A673 (cell line): ENCODE measurements at regions not wholly inside any gene's neighbourhood (a gene's known extent, or its start where the extent isn't known, plus 50 kb on each side); places are given as distances from the start of the nearest gene placed in this dataset.

Source experiments
- BruUV-seq: library from RNA; stranded (reverse); fragments of 400-500 nt; replicated peaks from 2 replicates; lab custom pipeline; 2021; lab: Mats Ljungman, UMichigan
- CTCF ChIA-PET: fragments of 300-600 bp; sonication (Branson Sonifier 250); formaldehyde crosslinking; loops from one replicate; lab custom pipeline; 2022; ENCODE audit warnings: antibody characterized with exemption; lab: Charles Lee
- POLR2A ChIA-PET: fragments of 300-600 bp; sonication (Branson Sonifier 250); formaldehyde crosslinking; loops from one replicate; lab custom pipeline; 2022; ENCODE audit warnings: antibody characterized with exemption; ENCODE audit not compliant: low non-redundant PET; lab: Charles Lee
- DNase-seq: peaks from one replicate; pipeline ENCODE4 v3.0.0-alpha.2; 2015; ENCODE audit warnings: low spot score
- H3K27ac ChIP-seq: fragments of 200-600 bp; sonication (generic); 2 replicates; pipeline ENCODE4 v1.5.1; 2016; ENCODE audit warnings: mixed run types, low read depth, mild to moderate bottlenecking, mixed read lengths, antibody characterized with exemption, low read length; ENCODE audit not compliant: poor library complexity, severe bottlenecking
- H3K27me3 ChIP-seq: fragments of 200-600 bp; sonication (generic); replicated peaks from 2 replicates; pipeline ENCODE4 v1.6.1; 2017; ENCODE audit warnings: mixed run types, low read depth, mild to moderate bottlenecking, mixed read lengths, antibody characterized with exemption, low read length; ENCODE audit not compliant: insufficient read depth, poor library complexity
- H3K36me3 ChIP-seq: fragments of 200-600 bp; sonication (generic); 2 replicates; pipeline ENCODE4 v1.6.1; 2016; ENCODE audit warnings: mixed run types, mild to moderate bottlenecking, mixed read lengths, antibody characterized with exemption, low read length; ENCODE audit not compliant: insufficient read depth, poor library complexity, severe bottlenecking
- H3K4me1 ChIP-seq: fragments of 200-600 bp; sonication (generic); 2 replicates; pipeline ENCODE4 v1.6.1; 2017; ENCODE audit warnings: mixed run types, mild to moderate bottlenecking, mixed read lengths, antibody characterized with exemption, low read length; ENCODE audit not compliant: insufficient read depth, poor library complexity, severe bottlenecking
- H3K4me3 ChIP-seq: fragments of 200-600 bp; sonication (generic); 2 replicates; pipeline ENCODE4 v1.5.1; 2016; ENCODE audit warnings: low read depth, mixed run types, mild to moderate bottlenecking, mixed read lengths, low read length; ENCODE audit not compliant: poor library complexity, severe bottlenecking
- H3K9me3 ChIP-seq: fragments of 200-600 bp; sonication (generic); 2 replicates; pipeline ENCODE4 v1.6.1; 2016; ENCODE audit warnings: mixed run types, low read depth, mild to moderate bottlenecking, mixed read lengths, antibody characterized with exemption, low read length; ENCODE audit not compliant: poor library complexity, severe bottlenecking
- EZH2 ChIP-seq: fragments of 200-600 bp; sonication (generic); IDR thresholded peaks from 2 replicates; pipeline ENCODE4 v1.6.1; 2017; ENCODE audit warnings: borderline replicate concordance, low read depth, mild to moderate bottlenecking, mixed read lengths, antibody characterized with exemption, low read length; ENCODE audit not compliant: poor library complexity, severe bottlenecking
- intact Hi-C: fragments of 100-400 bp; cut with micrococcal nuclease; formaldehyde crosslinking; loops from one replicate; pipeline ENCODE4 v1.10.0; 2022; ENCODE audit not compliant: unreplicated experiment
- TF ChIP-seq, protein P1 (sequence below): fragments of 300-800, 200-600 bp; sonication (generic); conservative IDR thresholded peaks from 2 replicates; pipeline ENCODE4 v1.5.1; 2017; ENCODE audit warnings: low read depth, mild to moderate bottlenecking, antibody characterized with exemption, low read length, moderate library complexity, mixed read lengths

DNA sequence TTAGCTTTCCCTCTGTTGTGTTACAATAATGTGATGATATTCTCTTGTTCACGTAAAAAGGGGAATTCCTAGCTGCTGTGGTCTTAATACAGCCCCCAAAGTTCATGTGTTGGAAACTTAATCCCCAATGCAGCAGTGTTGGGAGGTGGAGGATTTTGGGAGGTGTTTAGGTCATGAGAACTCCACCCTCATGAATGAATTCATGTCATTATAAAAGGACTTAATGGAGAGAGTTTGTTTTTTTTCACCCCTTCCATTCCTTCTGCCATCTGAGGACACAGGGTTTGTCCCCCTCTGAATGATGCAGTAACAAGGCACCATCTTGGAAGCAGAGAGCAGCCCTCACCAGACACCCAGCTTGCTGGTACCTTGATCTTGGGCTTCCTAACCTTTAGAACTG is 253.4 kb upstream of the DDHD1 start:
- BruUV-seq = no TSS peak
- ChIA-PET CTCF (no interaction called here), POLR2A (no interaction called here)
- Histone ChIP-seq H3K9me3 (no peaks in the 10 kb centered on the region), H3K27ac (no peak overlapping the region), H3K4me1 (no peaks in the 10 kb centered on the region), H3K36me3 (no peaks in the 10 kb centered on the region), H3K4me3 (no peak overlapping the region), H3K27me3 (no peaks in the 10 kb centered on the region)
- intact Hi-C loops = no loop called here
- no peak for DNase-seq
- no peak for TF ChIP-seq EZH2
- TF ChIP-seq, protein P1, sequence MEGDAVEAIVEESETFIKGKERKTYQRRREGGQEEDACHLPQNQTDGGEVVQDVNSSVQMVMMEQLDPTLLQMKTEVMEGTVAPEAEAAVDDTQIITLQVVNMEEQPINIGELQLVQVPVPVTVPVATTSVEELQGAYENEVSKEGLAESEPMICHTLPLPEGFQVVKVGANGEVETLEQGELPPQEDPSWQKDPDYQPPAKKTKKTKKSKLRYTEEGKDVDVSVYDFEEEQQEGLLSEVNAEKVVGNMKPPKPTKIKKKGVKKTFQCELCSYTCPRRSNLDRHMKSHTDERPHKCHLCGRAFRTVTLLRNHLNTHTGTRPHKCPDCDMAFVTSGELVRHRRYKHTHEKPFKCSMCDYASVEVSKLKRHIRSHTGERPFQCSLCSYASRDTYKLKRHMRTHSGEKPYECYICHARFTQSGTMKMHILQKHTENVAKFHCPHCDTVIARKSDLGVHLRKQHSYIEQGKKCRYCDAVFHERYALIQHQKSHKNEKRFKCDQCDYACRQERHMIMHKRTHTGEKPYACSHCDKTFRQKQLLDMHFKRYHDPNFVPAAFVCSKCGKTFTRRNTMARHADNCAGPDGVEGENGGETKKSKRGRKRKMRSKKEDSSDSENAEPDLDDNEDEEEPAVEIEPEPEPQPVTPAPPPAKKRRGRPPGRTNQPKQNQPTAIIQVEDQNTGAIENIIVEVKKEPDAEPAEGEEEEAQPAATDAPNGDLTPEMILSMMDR = no peak

DNA sequence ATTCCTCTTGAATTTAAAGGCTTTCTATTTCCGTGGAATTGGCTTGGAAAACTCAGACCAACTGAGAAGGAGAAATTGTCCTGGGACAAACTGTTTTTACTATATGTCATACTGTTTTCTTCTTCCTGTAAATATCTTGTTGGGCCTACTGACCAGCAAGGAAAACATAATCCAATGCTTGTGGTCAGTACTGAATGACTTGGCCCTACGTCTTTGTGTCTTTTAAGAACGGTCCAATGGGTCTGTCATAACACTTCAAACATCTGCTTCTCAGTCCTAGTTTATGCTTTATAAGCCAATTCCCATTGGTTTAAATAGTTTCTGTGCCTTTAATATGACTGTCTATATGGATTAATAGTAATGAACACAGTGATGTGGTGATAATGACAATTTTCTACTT is 248.5 kb upstream of the DDHD1 start:
- no peak overlapping the region for H3K4me3 ChIP-seq
- peaks cover 12% of the 10 kb centered on the region for H3K27me3 ChIP-seq
- no TSS peak for BruUV-seq
- H3K36me3 ChIP-seq = no peaks in the 10 kb centered on the region
- TF ChIP-seq EZH2 = no peak
- TF ChIP-seq, protein P1 = no peak
- no peaks in the 10 kb centered on the region for H3K9me3 ChIP-seq
- ChIA-PET CTCF (no interaction called here), POLR2A (no interaction called here)
- intact Hi-C loops = no loop called here
- no peak overlapping the region for H3K27ac ChIP-seq
- no peaks in the 10 kb centered on the region for H3K4me1 ChIP-seq
- no peak for DNase-seq

DNA sequence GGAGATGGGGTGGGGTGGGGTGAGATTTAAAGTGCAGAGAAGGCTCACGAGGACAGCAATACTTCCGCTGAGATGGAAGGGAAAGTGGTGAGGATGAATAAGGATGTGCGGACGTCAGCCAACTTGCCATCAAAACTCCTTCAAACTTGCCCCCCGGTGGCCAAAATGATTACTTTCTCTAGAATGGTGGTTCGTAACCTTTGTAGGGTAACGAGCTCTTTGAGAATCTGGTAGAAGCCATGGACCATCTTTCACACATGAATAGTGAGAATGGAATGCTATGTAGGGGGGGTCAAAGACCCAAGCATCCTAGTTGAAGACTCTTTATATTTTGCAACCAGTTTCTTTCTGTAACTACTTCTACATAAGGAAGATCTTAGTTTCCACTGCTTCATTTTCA is 245.9 kb upstream of the DDHD1 start:
- Histone ChIP-seq H3K36me3 (no peaks in the 10 kb centered on the region), H3K4me3 (no peak overlapping the region), H3K4me1 (no peaks in the 10 kb centered on the region), H3K9me3 (peaks cover 9% of the 10 kb centered on the region), H3K27me3 (peaks cover 12% of the 10 kb centered on the region), H3K27ac (no peak overlapping the region)
- no TSS peak for BruUV-seq
- ChIA-PET CTCF (interaction anchor here (0.5 to 1.2 kb wide), 2 partner anchors 115 to 949 kb away, joined by 3 to 5 read pairs; no protein-coding TSS in a partner anchor), POLR2A (no interaction called here)
- TF ChIP-seq, protein P1 = peak; percentile 42
- TF ChIP-seq EZH2 = no peak
- intact Hi-C loops = no loop called here
- DNase-seq = peak; percentile 45
